AG04450 (cell line): ENCODE measurements at regions not wholly inside any gene's neighbourhood (a gene's known extent, or its start where the extent isn't known, plus 50 kb on each side); places are given as distances from the start of the nearest gene placed in this dataset.
"Not testable (repeated sequence)": the region's sequence is repeated elsewhere in the genome, so short reads cannot be mapped to it uniquely, and the experiment has no call there.

ENCODE experiments used
- CTCF ChIA-PET: fragments of 300-600, 350-600 bp; formaldehyde crosslinking; extraction: SDS; loops from one replicate; lab custom pipeline; 2022; ENCODE audit warnings: antibody characterized with exemption, inconsistent platforms; lab: Charles Lee
- POLR2A ChIA-PET: fragments of 350-600 bp; formaldehyde crosslinking; extraction: SDS; loops from one replicate; lab custom pipeline; 2021; ENCODE audit warnings: antibody characterized with exemption, inconsistent platforms; lab: Yijun Ruan, JAX
- DNase-seq: peaks from one replicate; pipeline ENCODE4 v3.0.0-alpha.2; 2011; ENCODE audit warnings: low read depth, low spot score
- H3K27ac ChIP-seq: one replicate; pipeline ENCODE4 v1.5.1; 2012; ENCODE audit warnings: low read depth, low read length, control low read depth
- H3K27me3 ChIP-seq: one replicate; pipeline ENCODE4 v1.6.0; 2012; ENCODE audit warnings: low read length; ENCODE audit not compliant: control insufficient read depth, insufficient read depth
- H3K4me3 ChIP-seq: 2 replicates; pipeline ENCODE4 v1.5.1; 2011; ENCODE audit warnings: mild to moderate bottlenecking, low read depth, low read length, control low read depth
- H3K9me3 ChIP-seq: 2 replicates; pipeline ENCODE4 v1.5.1; 2012; ENCODE audit warnings: low read length; ENCODE audit not compliant: control insufficient read depth, insufficient read depth
- TF ChIP-seq, protein P1 (sequence below): IDR thresholded peaks from 2 replicates; pipeline ENCODE4 v1.5.1; 2011; ENCODE audit warnings: low read depth, low read length, control low read depth, inconsistent platforms

DNA sequence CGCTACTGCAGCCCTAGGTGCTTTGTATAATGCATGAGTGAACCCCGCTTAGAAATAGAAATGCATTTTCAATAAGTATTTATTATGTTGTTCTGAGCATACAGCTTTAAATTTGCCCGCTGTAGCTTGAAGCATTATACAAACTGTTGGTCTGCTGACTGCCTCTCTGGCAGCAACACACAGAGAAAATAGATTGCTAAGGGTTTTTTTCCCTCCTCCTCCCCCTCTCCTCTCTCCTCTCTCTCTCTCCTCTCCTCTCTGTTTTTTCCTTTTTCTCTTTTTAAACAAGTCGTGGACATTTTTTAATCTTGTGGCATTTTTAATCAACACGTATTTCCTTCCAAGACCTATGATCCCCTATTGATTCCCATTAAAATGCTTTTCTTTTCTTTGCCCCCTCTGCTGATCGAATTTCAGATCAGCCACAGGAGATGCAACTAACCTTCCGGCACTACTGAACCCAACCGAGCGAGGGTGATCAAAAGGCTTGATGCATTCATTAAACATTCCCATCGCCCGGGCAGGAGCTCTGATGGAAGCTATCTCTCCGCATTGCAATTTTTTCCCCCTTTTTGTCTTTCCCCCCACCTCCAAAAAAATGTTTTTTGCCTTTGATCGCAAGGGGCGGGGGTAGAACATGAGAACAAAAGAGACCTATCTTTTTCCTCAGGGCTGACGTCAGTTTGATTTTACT lies 90.7 kb upstream of the ARID1B start:
- Histone ChIP-seq H3K27me3 (peaks cover 4% of the 10 kb centered on the region), H3K4me3 (peak overlapping the region; percentile 80), H3K27ac (peak overlapping the region; percentile 100), H3K9me3 (no peaks in the 10 kb centered on the region)
- no peak for DNase-seq
- ChIA-PET POLR2A (interaction anchor here (1.2 to 1.7 kb wide), 3 partner anchors 34 to 334 kb away, joined by 4 to 9 read pairs (median 4); partner anchors contain the start of gene ARID1B), CTCF (interaction anchor here (0.6 to 1.6 kb wide), 4 partner anchors 32 to 1359 kb away, joined by 3 read pairs; no protein-coding TSS in a partner anchor)
- TF ChIP-seq, protein P1, sequence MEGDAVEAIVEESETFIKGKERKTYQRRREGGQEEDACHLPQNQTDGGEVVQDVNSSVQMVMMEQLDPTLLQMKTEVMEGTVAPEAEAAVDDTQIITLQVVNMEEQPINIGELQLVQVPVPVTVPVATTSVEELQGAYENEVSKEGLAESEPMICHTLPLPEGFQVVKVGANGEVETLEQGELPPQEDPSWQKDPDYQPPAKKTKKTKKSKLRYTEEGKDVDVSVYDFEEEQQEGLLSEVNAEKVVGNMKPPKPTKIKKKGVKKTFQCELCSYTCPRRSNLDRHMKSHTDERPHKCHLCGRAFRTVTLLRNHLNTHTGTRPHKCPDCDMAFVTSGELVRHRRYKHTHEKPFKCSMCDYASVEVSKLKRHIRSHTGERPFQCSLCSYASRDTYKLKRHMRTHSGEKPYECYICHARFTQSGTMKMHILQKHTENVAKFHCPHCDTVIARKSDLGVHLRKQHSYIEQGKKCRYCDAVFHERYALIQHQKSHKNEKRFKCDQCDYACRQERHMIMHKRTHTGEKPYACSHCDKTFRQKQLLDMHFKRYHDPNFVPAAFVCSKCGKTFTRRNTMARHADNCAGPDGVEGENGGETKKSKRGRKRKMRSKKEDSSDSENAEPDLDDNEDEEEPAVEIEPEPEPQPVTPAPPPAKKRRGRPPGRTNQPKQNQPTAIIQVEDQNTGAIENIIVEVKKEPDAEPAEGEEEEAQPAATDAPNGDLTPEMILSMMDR, result peak; percentile 52

DNA sequence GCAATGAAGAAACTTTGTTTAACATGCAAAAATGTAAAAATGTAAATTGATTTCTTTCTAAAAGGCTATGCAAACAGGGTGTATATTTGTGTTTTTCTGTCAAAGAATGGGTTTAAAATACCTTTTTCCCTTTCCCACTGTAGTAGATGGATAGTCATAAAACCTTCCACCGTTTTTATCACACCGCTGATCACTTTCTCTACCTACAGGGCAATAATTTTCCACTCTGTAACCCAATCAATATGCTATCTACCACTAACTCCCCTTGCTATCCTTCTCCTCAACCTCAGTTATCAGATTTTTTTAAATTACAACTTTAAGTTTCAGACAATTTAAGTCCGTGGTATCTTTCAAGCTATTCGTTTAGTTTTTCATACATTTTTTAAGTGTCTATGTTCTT lies 91.4 kb upstream of the ARID1B start:
- Histone ChIP-seq H3K9me3 (no peaks in the 10 kb centered on the region), H3K27me3 (peaks cover 4% of the 10 kb centered on the region), H3K4me3 (peak overlapping the region; percentile 80), H3K27ac (no peak overlapping the region)
- POLR2A ChIA-PET, result interaction anchor here (1.2 to 1.7 kb wide), 3 partner anchors 35 to 335 kb away, joined by 4 to 9 read pairs (median 4); partner anchors contain the start of gene ARID1B
- no peak for DNase-seq
- TF ChIP-seq, protein P1, result no peak
- CTCF ChIA-PET, result interaction anchor here (1.0 to 1.6 kb wide), 3 partner anchors 120 to 1359 kb away, joined by 3 read pairs; no protein-coding TSS in a partner anchor

DNA sequence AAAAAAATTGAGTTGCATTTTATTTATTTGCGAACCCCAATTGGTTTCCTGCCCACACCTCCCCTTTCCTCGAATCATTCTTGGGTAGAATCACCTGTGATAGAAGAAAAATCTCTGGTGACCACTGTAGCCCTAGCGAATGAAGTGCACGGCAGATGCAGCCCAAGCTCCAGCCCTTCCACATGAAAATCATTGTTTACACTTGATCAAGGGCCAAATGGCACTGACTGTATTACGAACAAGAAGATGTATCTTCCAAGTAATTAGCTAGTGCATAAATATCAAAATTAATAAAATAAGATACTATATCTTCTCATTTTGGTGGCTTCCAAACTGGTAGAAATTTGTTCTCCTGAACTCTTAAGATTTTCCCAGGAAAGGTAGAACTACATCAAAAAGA lies 93.4 kb upstream of the ARID1B start:
- DNase-seq, result no peak
- CTCF ChIA-PET, result no interaction called here
- TF ChIP-seq, protein P1, result no peak

DNA sequence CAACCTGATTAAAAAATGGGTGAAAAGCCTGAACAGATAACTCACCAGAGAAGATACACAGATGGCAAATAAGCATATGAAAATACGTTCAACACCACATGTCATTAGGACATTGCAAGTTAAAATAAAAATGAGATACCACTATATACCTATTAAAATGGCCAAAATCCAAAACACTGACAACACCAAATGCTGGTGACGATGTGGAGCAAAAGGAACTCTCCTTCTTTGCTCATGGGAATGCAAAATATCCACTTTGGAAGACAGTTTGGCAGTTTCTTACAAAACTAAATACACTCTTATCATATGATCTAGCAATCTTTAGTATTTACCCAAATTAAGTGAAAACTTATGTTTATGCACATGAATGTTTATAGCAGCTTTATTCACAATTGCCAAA lies 100.5 kb upstream of the ARID1B start:
- TF ChIP-seq, protein P1, result no peak
- Histone ChIP-seq H3K9me3 (no peaks in the 10 kb centered on the region), H3K27ac (no peak overlapping the region), H3K27me3 (peaks cover 7% of the 10 kb centered on the region), H3K4me3 (no peak overlapping the region)
- ChIA-PET CTCF (no interaction called here), POLR2A (no interaction called here)
- DNase-seq, result no peak

More for the DNA sequence above, 93.4 kb upstream of the ARID1B start:
- Histone ChIP-seq H3K27me3 (peaks cover 7% of the 10 kb centered on the region), H3K4me3 (no peak overlapping the region), H3K9me3 (no peaks in the 10 kb centered on the region), H3K27ac (no peak overlapping the region)
- POLR2A ChIA-PET, result interaction anchor here (0.6 kb wide), 1 partner anchor 121 kb away, joined by 3 read pairs; no protein-coding TSS in a partner anchor

DNA sequence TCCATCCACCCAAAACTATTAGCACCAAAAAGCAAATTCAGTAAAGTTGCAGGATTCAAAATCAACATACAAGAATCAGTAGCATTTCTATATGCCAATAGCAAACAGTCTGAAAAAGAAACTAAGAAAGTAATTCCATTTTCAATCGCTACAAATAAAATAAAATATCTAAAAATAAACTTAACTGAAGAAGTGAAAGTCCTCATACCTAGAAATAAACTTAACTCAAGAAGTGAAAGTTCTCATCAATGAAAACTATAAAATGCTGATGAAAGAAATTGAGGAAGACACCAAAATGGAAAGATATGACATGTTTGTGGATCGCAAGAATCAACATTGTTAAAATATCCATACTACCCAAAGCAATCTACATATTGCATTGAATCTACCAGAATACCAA lies 103.0 kb upstream of the ARID1B start:
- TF ChIP-seq, protein P1, result no peak
- H3K4me3 ChIP-seq, result no peak overlapping the region
- CTCF ChIA-PET, result no interaction called here
- no peaks in the 10 kb centered on the region; the same call in 1 of the 2 replicates for H3K9me3 ChIP-seq
- POLR2A ChIA-PET, result no interaction called here
- H3K27me3 ChIP-seq, result peaks cover 5% of the 10 kb centered on the region
- DNase-seq, result no peak
- no peak overlapping the region for H3K27ac ChIP-seq

DNA sequence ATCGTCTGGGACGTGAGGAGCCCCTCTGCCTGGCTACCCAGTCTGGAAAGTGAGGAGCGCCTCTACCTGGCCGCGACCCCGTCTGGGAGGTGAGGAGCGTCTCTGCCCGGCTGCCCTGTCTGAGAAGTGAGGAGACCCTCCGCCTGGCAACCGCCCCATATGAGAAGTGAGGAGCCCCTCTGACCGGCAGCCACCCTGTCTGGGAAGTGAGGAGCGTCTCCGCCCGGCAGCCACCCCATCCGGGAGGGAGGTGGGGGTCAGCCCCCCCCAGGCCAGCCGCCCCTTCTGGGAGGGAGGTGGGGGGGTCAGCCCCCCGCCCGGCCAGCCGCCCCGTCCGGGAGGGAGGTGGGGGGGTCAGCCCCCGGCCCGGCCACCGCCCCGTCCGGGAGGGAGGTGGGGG lies 107.1 kb upstream of the ARID1B start:
- CTCF ChIA-PET, H3K27ac ChIP-seq, POLR2A ChIA-PET, H3K9me3 ChIP-seq, DNase-seq, H3K4me3 ChIP-seq, H3K27me3 ChIP-seq: not testable (repeated sequence)
